ENCODE measurements at regions not wholly inside any gene's neighbourhood (a gene's known extent, or its start where the extent isn't known, plus 50 kb on each side); places are given as distances from the start of the nearest gene placed in this dataset.

- TF ChIP-seq MTA2 (IDR thresholded peaks at IDR 0.05; ENCODE audit: low read depth) (no peak), MXI1 (IDR thresholded peaks at IDR 0.05; ENCODE audit: low read depth, low read length) (no peak), SMC3 (IDR thresholded peaks at IDR 0.05; ENCODE audit: borderline replicate concordance, low read length) (no peak), EZH2 (IDR thresholded peaks at IDR 0.05; ENCODE audit: borderline replicate concordance, control insufficient read depth, low read depth, low read length) (no peak), MYC (IDR thresholded peaks at IDR 0.05; ENCODE audit: insufficient read depth, insufficient read length, insufficient replicate concordance, low read length, severe bottlenecking) (no peak), SP1 (IDR thresholded peaks at IDR 0.05; ENCODE audit: low read depth, low read length) (no peak)
Observed at GRCh38 chr1:105083611-105084010, 1333.9 kb downstream of the AMY1C start.

Measured in GM12878 (cell line).